ENCODE measurements at regions not wholly inside any gene's neighbourhood (a gene's known extent, or its start where the extent isn't known, plus 50 kb on each side); places are given as distances from the start of the nearest gene placed in this dataset.

- no peak for DNase-seq (ENCODE audit: low spot score)
Observed at GRCh38 chr15:69797615-69798014, 300.1 kb downstream of the TLE3 start.

- DNase-seq (ENCODE audit: low spot score): no peak
Observed at GRCh38 chr15:69798481-69799250, 299.1 kb downstream of the TLE3 start.

GRCh38 chr15:69801144-69801543 lies 296.6 kb downstream of the TLE3 start:
- DNase-seq (ENCODE audit: low spot score): no peak

- DNase-seq (ENCODE audit: low spot score): no peak
Observed at GRCh38 chr15:69802432-69802831, 295.3 kb downstream of the TLE3 start.

- no peak for DNase-seq (ENCODE audit: low spot score)
Observed at GRCh38 chr15:69804786-69805185, 292.9 kb downstream of the TLE3 start.

GRCh38 chr15:69805248-69805953 lies 292.3 kb downstream of the TLE3 start:
- no peak for DNase-seq (ENCODE audit: low spot score)

GRCh38 chr15:69806287-69806915 lies 291.3 kb downstream of the TLE3 start:
- no peak for DNase-seq (ENCODE audit: low spot score)

- DNase-seq (ENCODE audit: low spot score): no peak
Observed at GRCh38 chr15:69807721-69808120, 290.0 kb downstream of the TLE3 start.

- DNase-seq (ENCODE audit: low spot score): no peak
Observed at GRCh38 chr15:69808756-69809155, 289.0 kb downstream of the TLE3 start.

- DNase-seq (ENCODE audit: low spot score): no peak
Observed at GRCh38 chr15:69809421-69809820, 288.3 kb downstream of the TLE3 start.

- no peak for DNase-seq (ENCODE audit: low spot score)
Observed at GRCh38 chr15:69810431-69811354, 287.0 kb downstream of the TLE3 start.

- DNase-seq (ENCODE audit: low spot score): no peak
Observed at GRCh38 chr15:69812861-69813261, 284.9 kb downstream of the TLE3 start.

- DNase-seq (ENCODE audit: low spot score): no peak
Observed at GRCh38 chr15:69813881-69814280, 283.8 kb downstream of the TLE3 start.

GRCh38 chr15:69814932-69815331 lies 282.8 kb downstream of the TLE3 start:
- DNase-seq (ENCODE audit: low spot score): no peak

GRCh38 chr15:69815793-69816192 lies 281.9 kb downstream of the TLE3 start:
- DNase-seq (ENCODE audit: low spot score): no peak

- DNase-seq (ENCODE audit: low spot score): no peak
Observed at GRCh38 chr15:69816522-69816921, 281.2 kb downstream of the TLE3 start.

- DNase-seq (ENCODE audit: low spot score): no peak
Observed at GRCh38 chr15:69818529-69818928, 279.2 kb downstream of the TLE3 start.

- no peak for DNase-seq (ENCODE audit: low spot score)
Observed at GRCh38 chr15:69819371-69819770, 278.3 kb downstream of the TLE3 start.

- no peak for DNase-seq (ENCODE audit: low spot score)
Observed at GRCh38 chr15:69820819-69821218, 276.9 kb downstream of the TLE3 start.

GRCh38 chr15:69823223-69823907 lies 274.4 kb downstream of the TLE3 start:
- no peak for DNase-seq (ENCODE audit: low spot score)

- DNase-seq (ENCODE audit: low spot score): no peak
Observed at GRCh38 chr15:69824075-69824876, 273.4 kb downstream of the TLE3 start.
